H7 (cell line): ENCODE measurements at regions not wholly inside any gene's neighbourhood (a gene's known extent, or its start where the extent isn't known, plus 50 kb on each side); places are given as distances from the start of the nearest gene placed in this dataset.

ENCODE experiments used
- DNase-seq: peaks from one replicate; pipeline ENCODE4 v3.0.0; 2012
- H3K27me3 ChIP-seq: 2 replicates; pipeline ENCODE4 v1.6.0; 2011; ENCODE audit warnings: mild to moderate bottlenecking, low read length; ENCODE audit not compliant: control insufficient read depth, insufficient read depth
- H3K36me3 ChIP-seq: replicated peaks from 2 replicates; pipeline ENCODE4 v1.5.1; 2011; ENCODE audit warnings: low read length; ENCODE audit not compliant: control insufficient read depth, insufficient read depth
- H3K4me3 ChIP-seq: 2 replicates; pipeline ENCODE4 v1.5.1; 2011; ENCODE audit warnings: low read depth, mild to moderate bottlenecking, control low read depth, low read length, moderate library complexity; ENCODE audit not compliant: insufficient read depth

- no peaks in the 10 kb centered on the region for H3K27me3 ChIP-seq
- H3K4me3 ChIP-seq: no peak overlapping the region
- no peak for DNase-seq
- no peaks in the 10 kb centered on the region for H3K36me3 ChIP-seq
Measured at GRCh38 chr6:26213334-26214075, 126.3 kb downstream of the HFE start.

DNA sequence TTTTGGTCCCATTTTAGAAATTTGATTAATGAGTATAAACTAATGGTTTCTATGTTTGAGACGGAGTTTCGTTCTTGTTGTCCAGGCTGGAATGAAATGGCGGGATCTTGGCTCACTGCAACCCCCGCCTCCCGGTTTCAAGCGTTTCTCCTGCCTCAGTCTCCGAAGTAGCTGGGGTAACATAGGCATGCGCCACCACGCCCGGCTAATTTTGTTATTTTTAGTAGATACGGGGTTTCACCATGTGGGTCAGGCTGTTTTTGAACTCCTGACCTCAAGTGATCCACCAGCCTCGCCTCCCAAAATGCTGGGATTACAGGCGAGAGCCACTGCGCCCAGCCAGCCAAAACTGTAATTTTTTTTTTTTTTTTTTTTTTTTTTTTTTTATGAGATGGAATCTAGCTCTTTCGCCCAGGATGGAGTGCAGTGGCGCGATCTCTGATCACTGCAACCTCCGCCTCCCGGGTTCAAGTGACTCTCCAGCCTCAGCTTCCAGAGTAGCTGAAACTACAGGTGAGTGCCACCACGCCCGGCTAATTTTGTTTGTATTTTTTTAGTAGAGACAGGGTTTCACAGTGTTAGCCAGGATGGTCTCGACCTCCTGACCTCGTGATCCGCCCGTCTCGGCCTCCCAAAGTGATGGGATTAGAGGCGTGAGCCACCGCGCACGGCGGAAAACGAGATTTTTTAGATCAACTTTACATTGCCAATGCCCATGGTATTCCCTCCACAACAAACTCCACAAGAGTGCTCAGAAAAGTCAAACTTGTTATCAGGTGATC, 127.8 kb downstream of the HFE start:
- no peak for DNase-seq
- Histone ChIP-seq H3K36me3 (no peaks in the 10 kb centered on the region), H3K27me3 (no peaks in the 10 kb centered on the region), H3K4me3 (peak overlapping the region; percentile 62)

DNA sequence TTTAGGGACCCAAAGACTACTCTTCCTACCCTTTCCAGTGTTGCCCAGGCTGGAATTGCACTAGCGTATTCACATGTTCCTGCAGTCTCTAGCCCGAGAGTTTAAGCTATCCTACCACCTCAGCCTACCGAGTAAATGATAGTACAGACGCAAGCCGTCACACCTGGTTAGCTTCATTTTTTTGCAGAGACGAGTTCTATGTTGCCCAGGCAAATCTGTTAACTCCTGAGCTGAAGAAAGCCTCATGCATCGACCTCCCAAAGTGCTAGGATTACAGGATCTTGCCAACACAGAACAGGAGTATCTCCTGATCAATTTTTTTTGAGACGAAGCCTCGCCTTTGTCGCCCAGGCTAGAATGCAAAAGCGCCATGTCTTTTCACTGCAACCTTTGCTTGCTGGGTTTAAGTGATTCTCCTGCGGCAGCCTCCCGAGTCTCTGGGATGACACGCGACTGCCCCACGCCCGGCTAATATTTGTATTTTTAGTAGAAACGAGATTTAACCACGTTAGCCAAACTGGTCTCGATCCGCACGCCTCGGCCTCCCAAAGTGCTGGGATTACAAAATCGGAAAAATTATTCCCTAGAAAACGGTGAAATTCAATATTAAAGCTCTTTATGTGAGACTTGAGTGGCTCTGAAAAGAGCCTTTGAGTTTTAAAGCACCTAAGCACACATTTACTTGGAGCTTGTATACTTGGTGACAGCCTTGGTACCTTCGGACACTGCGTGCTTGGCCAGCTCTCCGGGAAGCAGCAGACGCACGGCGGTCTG, 128.5 kb downstream of the HFE start:
- Histone ChIP-seq H3K27me3 (no peaks in the 10 kb centered on the region), H3K4me3 (peak overlapping the region; percentile 62), H3K36me3 (no peaks in the 10 kb centered on the region)
- no peak for DNase-seq

DNA sequence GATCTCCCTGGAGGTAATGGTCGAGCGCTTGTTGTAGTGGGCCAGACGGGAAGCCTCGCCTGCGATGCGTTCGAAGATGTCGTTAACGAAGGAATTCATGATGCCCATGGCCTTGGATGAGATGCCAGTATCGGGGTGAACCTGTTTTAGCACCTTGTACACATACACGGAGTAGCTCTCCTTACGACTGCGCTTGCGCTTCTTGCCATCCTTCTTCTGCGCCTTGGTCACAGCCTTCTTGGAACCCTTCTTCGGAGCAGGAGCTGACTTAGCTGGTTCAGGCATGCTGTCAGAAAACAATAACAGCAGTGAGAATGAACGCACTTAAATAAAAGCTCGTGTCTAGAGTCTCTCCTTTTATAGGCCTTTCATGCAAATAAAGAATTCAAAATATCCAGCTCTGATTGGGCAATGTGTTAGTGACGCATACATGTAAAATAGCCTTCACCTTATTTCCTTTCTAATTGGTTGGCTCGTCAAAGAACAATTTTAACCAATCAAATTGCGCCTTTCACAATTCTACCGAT, 129.2 kb downstream of the HFE start:
- peak overlapping the region; percentile 62 for H3K4me3 ChIP-seq
- H3K36me3 ChIP-seq: no peaks in the 10 kb centered on the region
- no peaks in the 10 kb centered on the region for H3K27me3 ChIP-seq
- peak; percentile 84 for DNase-seq

DNA sequence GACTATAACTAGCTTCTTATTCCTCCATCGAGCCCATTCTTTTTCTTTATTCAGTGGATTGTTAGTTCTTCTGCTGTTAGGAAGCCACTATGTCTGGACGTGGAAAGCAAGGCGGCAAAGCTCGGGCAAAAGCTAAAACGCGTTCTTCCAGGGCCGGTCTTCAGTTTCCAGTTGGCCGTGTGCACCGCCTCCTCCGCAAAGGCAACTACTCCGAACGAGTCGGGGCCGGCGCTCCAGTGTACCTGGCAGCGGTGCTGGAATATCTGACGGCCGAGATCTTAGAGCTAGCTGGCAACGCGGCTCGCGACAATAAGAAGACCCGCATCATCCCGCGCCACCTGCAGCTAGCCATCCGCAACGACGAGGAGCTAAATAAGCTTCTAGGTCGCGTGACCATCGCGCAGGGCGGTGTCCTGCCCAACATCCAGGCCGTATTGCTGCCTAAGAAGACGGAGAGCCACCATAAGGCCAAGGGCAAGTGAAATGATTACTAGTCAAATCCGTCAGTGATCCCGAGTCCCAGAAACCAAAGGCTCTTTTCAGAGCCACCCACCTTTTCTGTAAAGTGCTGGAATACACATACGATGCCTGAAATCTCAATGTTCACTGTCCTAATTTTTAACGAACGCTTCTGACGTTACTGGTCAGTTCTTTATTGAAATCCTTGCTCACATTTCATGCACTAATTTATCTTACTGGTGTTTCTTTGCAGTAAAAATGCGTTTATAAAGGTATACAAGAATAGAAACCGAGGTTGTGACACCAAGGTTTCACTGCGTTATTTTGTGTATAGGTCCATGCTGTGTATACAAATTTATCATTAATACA, 129.9 kb downstream of the HFE start:
- H3K4me3 ChIP-seq: peak overlapping the region; percentile 55
- H3K36me3 ChIP-seq: no peaks in the 10 kb centered on the region
- H3K27me3 ChIP-seq: no peaks in the 10 kb centered on the region
- no peak for DNase-seq

GRCh38 chr6:26217714-26218075, 130.5 kb downstream of the HFE start:
- Histone ChIP-seq H3K27me3 (no peaks in the 10 kb centered on the region), H3K4me3 (peak overlapping the region; percentile 55), H3K36me3 (no peaks in the 10 kb centered on the region)
- DNase-seq: no peak

- H3K36me3 ChIP-seq: no peaks in the 10 kb centered on the region
- no peaks in the 10 kb centered on the region for H3K27me3 ChIP-seq
- H3K4me3 ChIP-seq: no peak overlapping the region
- DNase-seq: no peak
Measured at GRCh38 chr6:26218824-26219223, 131.6 kb downstream of the HFE start.

DNA sequence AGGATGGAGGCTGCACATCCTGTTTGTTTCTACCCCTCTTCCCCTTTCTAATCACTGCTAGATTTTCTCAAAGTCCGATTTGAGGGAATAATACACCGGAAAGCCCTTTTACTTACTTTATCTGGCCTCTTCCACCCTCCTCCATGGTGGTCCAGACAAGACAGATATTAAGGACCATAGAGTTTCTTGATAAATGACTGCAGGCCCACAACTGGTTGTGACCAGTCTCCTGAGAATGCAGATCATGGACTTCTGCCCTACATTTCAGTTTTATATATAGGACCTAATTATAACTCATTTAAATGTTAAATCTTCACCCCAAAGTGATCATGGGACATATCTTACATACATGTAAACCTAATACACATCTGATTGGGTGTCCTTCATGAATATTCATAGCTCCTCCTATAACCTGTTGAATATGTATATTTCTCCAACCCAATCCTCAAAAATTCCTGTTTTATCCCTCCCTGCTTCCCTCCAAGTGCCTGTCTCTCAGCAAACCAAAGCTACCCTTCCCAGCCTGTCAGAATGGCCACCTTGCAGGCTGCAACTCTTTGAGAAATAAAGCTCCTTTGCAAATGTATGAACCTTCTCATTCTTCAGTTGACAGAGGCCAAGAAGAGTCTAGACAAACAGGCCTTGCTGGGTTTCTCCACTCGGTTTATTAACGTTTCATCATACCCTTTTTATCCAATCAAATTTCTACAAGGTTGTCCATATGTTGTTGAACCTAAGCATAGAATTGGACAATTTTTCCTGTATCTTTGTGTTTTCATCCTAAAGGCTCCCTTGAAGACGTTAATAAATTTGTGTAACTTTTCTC, 133.1 kb downstream of the HFE start:
- Histone ChIP-seq H3K36me3 (no peaks in the 10 kb centered on the region), H3K4me3 (no peak overlapping the region), H3K27me3 (no peaks in the 10 kb centered on the region)
- DNase-seq: no peak

DNA sequence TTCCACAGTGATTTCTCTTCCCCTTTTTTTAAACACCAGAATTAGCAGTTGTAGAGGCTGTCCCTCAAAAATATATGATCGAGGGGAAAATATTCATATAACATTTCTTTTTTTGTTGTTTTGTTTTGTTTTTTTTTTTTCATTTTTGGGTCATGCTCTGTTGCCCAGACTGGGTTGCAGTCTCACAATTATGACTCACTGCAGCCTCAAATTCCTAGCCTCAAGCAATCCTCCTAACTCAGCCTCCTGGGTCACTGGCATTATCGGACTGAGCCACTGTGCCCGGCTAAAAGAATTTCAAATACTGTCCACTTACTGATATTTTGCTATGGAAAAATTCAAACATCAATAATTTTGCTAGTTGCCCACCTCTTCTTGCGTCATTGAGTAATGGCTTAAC, 134.0 kb downstream of the HFE start:
- Histone ChIP-seq H3K27me3 (no peaks in the 10 kb centered on the region), H3K4me3 (no peak overlapping the region), H3K36me3 (no peaks in the 10 kb centered on the region)
- no peak for DNase-seq

- no peak for DNase-seq
- H3K36me3 ChIP-seq: no peaks in the 10 kb centered on the region
Measured at GRCh38 chr6:26222571-26222970, 135.3 kb downstream of the HFE start.

DNA sequence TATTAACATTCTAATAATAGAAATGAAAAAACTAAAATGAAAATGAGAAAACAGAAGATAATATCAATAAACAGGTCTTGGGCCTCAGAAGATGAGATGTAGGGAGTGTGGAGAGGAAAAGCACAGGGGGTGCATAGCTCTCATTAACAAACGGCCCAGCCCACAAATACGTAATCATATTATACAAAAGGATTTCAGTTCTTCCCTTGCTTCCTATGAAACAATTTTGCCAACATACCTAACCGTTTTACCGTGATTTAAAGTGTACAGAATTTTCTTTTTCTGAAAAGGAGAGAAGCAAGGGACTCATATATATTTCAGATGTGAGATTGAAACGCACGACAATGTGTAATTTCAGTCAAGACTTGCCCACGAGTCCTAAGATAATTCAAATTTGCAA, 136.0 kb downstream of the HFE start:
- Histone ChIP-seq H3K27me3 (no peaks in the 10 kb centered on the region), H3K36me3 (no peaks in the 10 kb centered on the region), H3K4me3 (peak overlapping the region; percentile 61)
- no peak for DNase-seq

More at GRCh38 chr6:26222571-26222970, 135.3 kb downstream of the HFE start:
- Histone ChIP-seq H3K4me3 (no peak overlapping the region), H3K27me3 (no peaks in the 10 kb centered on the region)

GRCh38 chr6:26223650-26224546, 136.7 kb downstream of the HFE start:
- H3K36me3 ChIP-seq: no peaks in the 10 kb centered on the region
- peak overlapping the region; percentile 61 for H3K4me3 ChIP-seq
- no peaks in the 10 kb centered on the region for H3K27me3 ChIP-seq
- DNase-seq: peak; percentile 52

DNA sequence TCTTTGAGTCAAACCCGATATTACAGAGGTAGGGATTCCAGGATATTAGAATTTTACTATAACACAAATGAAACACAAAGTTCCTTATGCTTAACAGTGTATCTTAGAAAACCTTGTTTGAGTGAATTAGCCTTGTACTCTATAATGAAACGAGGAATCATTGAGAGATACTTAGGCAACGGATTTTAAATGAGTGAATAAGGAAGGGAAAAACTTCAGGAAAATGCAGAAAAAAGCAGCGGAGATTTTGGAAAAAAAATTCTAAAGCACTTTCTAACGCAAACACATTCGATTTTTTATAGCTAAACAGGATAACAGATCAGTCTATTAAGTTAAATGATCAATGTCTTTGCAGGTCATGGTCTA, 137.3 kb downstream of the HFE start:
- H3K27me3 ChIP-seq: no peaks in the 10 kb centered on the region
- DNase-seq: no peak
- no peaks in the 10 kb centered on the region for H3K36me3 ChIP-seq
- H3K4me3 ChIP-seq: peak overlapping the region; percentile 61
